ENCODE measurements at regions not wholly inside any gene's neighbourhood (a gene's known extent, or its start where the extent isn't known, plus 50 kb on each side); places are given as distances from the start of the nearest gene placed in this dataset.
"Not testable (repeated sequence)": the region's sequence is repeated elsewhere in the genome, so short reads cannot be mapped to it uniquely, and the experiment has no call there.

GRCh38 chr20:52004715-52005114, 186.9 kb downstream of the ZFP64 start:
- no peak for DNase-seq

DNA sequence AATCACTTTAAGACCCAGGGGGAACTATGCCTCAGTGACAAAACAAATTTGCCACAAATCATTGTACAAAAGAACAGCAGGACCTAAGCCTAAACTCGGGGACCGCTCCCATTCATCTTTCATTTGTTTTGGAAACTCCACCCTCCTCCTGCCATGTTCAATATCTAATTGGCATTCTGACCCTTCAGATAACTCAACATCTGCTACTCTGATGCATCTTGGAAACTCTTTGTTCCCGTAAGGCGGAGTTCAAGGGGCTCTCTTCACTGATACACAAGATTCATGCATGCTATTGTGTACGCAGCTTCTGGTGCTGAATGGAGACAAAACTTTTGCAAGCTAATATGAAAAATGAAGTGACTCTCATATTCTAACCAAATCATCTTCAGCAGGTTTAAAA, 187.6 kb downstream of the ZFP64 start:
- no peak for DNase-seq

DNA sequence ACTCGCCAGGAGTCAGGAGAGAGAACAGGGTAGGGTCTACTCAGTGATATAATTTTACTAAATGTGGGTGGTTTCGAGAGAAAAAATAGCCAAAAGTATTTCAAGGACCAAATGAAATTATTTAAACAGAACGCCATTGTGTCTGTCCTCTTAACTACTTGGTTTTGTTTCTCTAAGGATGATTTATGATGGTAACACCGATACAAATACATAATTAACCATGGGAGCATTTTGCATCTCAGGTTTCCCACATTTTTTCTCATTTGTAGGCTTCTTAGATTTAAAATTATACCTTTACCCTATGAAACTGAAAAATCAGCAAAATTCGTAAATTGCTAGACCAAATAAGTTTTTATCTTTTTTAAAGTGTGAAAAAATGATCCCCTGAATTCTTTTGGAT, 188.2 kb downstream of the ZFP64 start:
- DNase-seq, result no peak

DNA sequence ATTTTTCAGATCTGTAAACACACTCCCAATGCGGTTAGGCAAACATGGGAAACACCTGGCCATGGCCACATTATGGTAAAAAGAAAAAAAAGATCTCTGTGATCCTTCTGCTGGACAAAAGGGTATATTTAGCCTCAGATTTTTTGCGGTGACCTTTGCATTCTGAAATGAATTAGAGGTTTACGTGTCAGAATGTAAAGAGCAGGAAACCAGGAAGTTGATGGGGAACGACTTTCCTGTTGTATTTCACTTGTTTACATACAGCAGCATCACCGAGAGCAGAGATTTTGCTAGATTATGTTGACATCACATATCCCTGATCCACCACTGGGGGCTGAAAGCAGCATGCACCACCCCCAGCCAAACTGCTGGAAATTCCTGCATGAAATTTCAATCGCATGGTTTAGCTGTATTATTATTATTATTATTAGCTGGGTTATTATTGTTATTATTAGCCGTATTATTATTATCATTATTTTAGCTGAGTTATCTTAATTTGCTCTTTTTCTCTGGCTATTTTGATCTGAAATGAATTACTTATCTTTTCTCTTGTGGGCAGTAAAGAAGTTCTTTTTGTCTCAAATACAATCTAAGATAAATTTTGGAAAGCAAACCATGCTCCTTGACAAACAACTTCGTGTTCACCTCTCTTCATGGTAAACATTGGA, 189.4 kb downstream of the ZFP64 start:
- DNase-seq, result no peak

GRCh38 chr20:51997281-51997936, 194.2 kb downstream of the ZFP64 start:
- DNase-seq, result not testable (repeated sequence)

- DNase-seq, result no peak
Measured at GRCh38 chr20:51995551-51995951, 193.2 kb upstream of the SALL4 start.

DNA sequence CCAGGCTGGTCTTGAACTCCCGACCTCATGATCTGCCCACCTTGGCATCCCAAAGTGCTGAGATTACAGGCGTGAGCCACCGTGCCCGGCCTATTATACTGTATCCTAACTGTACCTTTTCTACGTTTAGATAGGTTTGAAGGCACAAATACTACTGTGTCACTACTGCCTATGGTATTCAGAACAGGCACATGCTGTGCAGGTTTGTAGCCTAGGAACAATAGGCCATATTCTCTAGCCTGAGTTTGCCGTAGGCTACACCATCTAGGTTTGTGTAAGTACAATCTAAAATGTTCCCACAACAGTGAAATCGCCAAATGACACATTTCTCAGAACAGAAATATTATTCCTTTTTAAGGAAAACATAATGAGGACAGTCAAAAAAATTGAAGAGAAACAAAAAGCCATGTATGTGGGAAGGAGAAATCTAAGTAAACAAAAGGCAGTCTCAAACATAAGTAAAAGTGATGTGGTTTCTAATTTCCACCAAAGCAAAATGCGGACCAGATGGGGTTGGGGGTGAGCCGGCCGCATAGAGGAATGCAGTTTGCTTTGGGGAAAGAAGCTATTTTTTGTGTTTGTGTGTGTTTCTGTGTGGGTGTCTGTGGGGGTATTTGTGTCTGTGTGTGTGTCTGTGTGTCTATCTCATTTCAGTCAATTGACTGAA, 192.6 kb upstream of the SALL4 start:
- no peak for DNase-seq

DNA sequence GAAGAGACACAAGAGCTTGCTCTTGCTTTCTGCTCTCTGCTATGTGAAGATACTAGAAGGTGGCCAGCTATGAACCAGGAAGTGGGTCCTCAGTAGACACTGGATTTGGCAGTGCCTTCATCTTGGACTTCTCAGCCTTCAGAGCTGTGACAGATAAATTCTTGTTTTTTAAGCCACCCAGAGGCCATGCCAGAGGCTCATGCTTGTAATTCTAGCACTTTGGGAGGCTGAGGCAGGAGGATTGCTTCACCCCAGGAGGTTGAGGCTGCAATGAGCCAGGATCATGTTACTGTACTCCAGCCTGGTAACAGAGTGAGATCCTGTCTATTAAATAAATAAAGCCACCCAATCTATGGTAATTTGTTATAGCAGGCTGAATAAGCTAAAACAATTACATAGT, 185.5 kb upstream of the SALL4 start:
- no peak for DNase-seq

GRCh38 chr20:51985013-51985415, 182.7 kb upstream of the SALL4 start:
- DNase-seq, result peak; percentile 49

DNA sequence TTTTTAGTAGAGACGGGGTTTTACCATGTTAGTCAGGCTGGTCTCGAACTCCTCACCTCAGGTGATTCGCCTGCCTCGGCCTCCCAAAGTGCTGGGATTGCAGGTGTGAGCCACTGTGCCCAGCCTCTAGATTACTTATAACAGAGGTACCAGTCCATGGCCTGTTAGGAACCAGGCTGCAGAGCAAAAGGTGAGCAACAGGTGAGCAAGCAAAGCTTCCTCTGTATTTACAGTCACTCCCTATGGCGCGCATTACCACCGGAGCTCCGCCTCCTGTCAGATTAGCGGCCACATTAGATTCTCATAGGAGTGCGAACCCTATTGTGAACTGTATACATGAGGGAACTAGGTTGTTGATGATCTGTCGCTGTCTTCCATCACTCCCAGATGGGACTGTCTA, 178.0 kb upstream of the SALL4 start:
- DNase-seq, result no peak

- DNase-seq, result no peak
Measured at GRCh38 chr20:51979226-51979625, 176.9 kb upstream of the SALL4 start.

GRCh38 chr20:51978070-51978501, 175.8 kb upstream of the SALL4 start:
- no peak for DNase-seq

- DNase-seq, result no peak
Measured at GRCh38 chr20:51972056-51972455, 169.7 kb upstream of the SALL4 start.

GRCh38 chr20:51970858-51971257, 168.5 kb upstream of the SALL4 start:
- no peak for DNase-seq

- no peak for DNase-seq
Measured at GRCh38 chr20:51969191-51969590, 166.9 kb upstream of the SALL4 start.

GRCh38 chr20:51968151-51968550, 165.8 kb upstream of the SALL4 start:
- no peak for DNase-seq

DNA sequence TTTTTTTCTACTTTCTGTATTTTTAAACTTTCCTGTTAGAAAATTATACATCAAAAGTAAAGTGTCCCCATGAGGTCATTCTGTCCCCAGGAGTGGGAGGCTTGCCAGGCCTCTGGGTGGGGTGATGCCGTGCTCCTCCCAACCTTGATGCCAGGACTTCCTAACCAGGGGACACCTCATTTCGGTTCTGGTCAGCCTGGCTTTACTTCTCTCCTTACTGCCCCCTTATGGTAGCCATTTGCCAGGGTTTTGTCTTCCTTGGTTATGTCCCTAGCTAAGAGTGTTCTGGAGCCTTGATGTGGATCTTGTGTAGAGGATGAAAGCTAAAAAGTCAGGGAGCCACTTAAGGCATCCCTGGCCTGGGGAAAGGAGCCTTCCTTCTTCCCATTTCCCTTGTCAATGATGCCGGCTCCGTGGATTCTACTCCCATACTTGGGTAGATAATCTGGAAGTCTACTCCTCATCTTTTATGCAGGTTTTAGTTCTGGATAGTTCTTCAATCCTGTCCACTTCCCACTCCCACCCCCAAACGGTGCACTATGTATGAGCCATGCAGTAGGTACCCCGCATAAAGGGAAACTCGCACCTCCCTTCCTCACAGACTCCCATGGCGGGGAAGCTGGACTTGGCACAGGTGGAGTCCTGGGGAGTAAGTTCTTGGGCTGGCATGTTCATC, 164.1 kb upstream of the SALL4 start:
- peak; percentile 62 for DNase-seq

GRCh38 chr20:51961964-51962761, 159.8 kb upstream of the SALL4 start:
- DNase-seq, result no peak

- no peak for DNase-seq
Measured at GRCh38 chr20:51960047-51960675, 157.8 kb upstream of the SALL4 start.

DNA sequence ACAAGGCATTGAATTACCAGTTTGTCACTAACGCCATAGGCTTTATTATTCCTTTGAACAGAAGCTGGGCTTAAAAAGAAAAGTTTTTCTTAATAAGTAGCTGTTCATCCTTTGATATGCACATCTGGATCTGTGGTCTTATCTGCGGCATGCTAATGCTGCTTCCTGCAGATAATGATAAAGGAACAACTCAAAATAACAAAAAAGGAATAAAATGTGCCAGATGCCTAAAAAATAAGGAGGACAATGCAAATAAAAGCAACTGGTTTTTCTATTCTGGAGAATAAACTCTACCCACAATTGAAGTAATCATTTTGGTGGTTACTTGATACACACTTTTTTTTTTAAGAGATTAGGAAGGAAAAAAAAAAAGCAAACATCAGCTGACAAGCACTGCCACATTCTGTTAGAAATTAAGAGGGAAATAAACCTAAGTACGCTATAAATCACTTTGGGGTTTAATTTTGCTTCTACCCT, 156.8 kb upstream of the SALL4 start:
- DNase-seq, result no peak

GRCh38 chr20:51958099-51959065, 156.1 kb upstream of the SALL4 start:
- DNase-seq, result no peak

Data from suppressor macrophage treated with lipopolysaccharide for 4 hours (primary cell).